NOMO-1 treated with dmso at 0.1 percent for 144 hours (cell line): ENCODE measurements at regions not wholly inside any gene's neighbourhood (a gene's known extent, or its start where the extent isn't known, plus 50 kb on each side); places are given as distances from the start of the nearest gene placed in this dataset.
A peak's percentile ranks its signal among the peaks of the same experiment; 100 is the strongest.
"Not testable (repeated sequence)": the region's sequence is repeated elsewhere in the genome, so short reads cannot be mapped to it uniquely, and the experiment has no call there.

Experiments
- DNase-seq: peaks from one replicate; lab custom pipeline; 2025; ENCODE audit not compliant: unreplicated experiment; lab: John Stamatoyannopoulos, UW

- DNase-seq: no peak
These were observed 50.9 kb upstream of the WARS2 start for GRCh38 chr1:119191325-119191724.

- no peak for DNase-seq
These were observed 63.9 kb upstream of the WARS2 start for GRCh38 chr1:119204197-119204960.

- DNase-seq: no peak
These were observed 64.5 kb upstream of the WARS2 start for GRCh38 chr1:119204961-119205357.

GRCh38 chr1:119209061-119209460, 68.6 kb upstream of the WARS2 start:
- no peak for DNase-seq

- DNase-seq: no peak
These were observed 69.3 kb upstream of the WARS2 start for GRCh38 chr1:119209596-119210295.

GRCh38 chr1:119210296-119210649, 69.8 kb upstream of the WARS2 start:
- no peak for DNase-seq

- DNase-seq: not testable (repeated sequence)
These were observed 72.8 kb upstream of the WARS2 start for GRCh38 chr1:119213213-119213612.

- not testable (repeated sequence) for DNase-seq
These were observed 74.5 kb upstream of the WARS2 start for GRCh38 chr1:119214961-119215360.

- no peak for DNase-seq
These were observed 76.9 kb upstream of the WARS2 start for GRCh38 chr1:119217309-119217828.

- peak; percentile 14 for DNase-seq
These were observed 79.3 kb upstream of the WARS2 start for GRCh38 chr1:119219711-119220110.

- no peak for DNase-seq
These were observed 80.5 kb upstream of the WARS2 start for GRCh38 chr1:119220991-119221390.

GRCh38 chr1:119222271-119222670, 81.8 kb upstream of the WARS2 start:
- DNase-seq: no peak

- no peak for DNase-seq
These were observed 84.8 kb upstream of the WARS2 start for GRCh38 chr1:119225265-119225664.

- DNase-seq: no peak
These were observed 85.4 kb upstream of the WARS2 start for GRCh38 chr1:119225831-119226230.

GRCh38 chr1:119226321-119226720, 85.9 kb upstream of the WARS2 start:
- DNase-seq: no peak

GRCh38 chr1:119226913-119227312, 86.5 kb upstream of the WARS2 start:
- DNase-seq: no peak

GRCh38 chr1:119227456-119227855, 87.0 kb upstream of the WARS2 start:
- no peak for DNase-seq

- no peak for DNase-seq
These were observed 88.1 kb upstream of the WARS2 start for GRCh38 chr1:119228335-119229080.

- DNase-seq: no peak
These were observed 94.7 kb upstream of the WARS2 start for GRCh38 chr1:119235120-119235519.

- no peak for DNase-seq
These were observed 105.4 kb upstream of the WARS2 start for GRCh38 chr1:119245881-119246280.

- no peak for DNase-seq
These were observed 108.8 kb upstream of the WARS2 start for GRCh38 chr1:119249283-119249682.

- no peak for DNase-seq
These were observed 109.8 kb upstream of the WARS2 start for GRCh38 chr1:119250299-119250698.
